SK-N-SH treated with all-trans-retinoic acid at 6 μM for 48 hours (cell line): ENCODE measurements at regions not wholly inside any gene's neighbourhood (a gene's known extent, or its start where the extent isn't known, plus 50 kb on each side); places are given as distances from the start of the nearest gene placed in this dataset.

Source experiments
- ARNTL ChIP-seq: fragments of 450-650 bp; formaldehyde crosslinking; IDR thresholded peaks from 2 replicates; pipeline ENCODE4 v1.5.0; 2020; ENCODE audit warnings: low read depth, mild to moderate bottlenecking, moderate library complexity, borderline replicate concordance
- ISL1 ChIP-seq: fragments of 250-450 bp; sonication (Bioruptor Pico); IDR thresholded peaks from 2 replicates; pipeline ENCODE4 v2.1.2; 2022; ENCODE audit warnings: mild to moderate bottlenecking, moderate library complexity
- RARB ChIP-seq: fragments of 250-450 bp; sonication (Bioruptor Pico); IDR thresholded peaks from 2 replicates; pipeline ENCODE4 v1.8.0; 2021; ENCODE audit warnings: mild to moderate bottlenecking, moderate library complexity
- SNAI2 ChIP-seq: fragments of 250-450 bp; sonication (Bioruptor Pico); IDR thresholded peaks from 2 replicates; pipeline ENCODE4 v1.5.0; 2020; ENCODE audit warnings: mild to moderate bottlenecking, moderate library complexity
- TOX ChIP-seq: fragments of 250-450 bp; sonication (Bioruptor Pico); IDR thresholded peaks from 2 replicates; pipeline ENCODE4 v1.8.0; 2021; ENCODE audit warnings: mild to moderate bottlenecking, moderate library complexity, borderline replicate concordance
- ZFP30 ChIP-seq: fragments of 450-650 bp; formaldehyde crosslinking; IDR thresholded peaks from 2 replicates; pipeline ENCODE4 v1.5.0; 2022; ENCODE audit warnings: mild to moderate bottlenecking, moderate library complexity
- ZNF565 ChIP-seq: fragments of 450-650 bp; formaldehyde crosslinking; conservative IDR thresholded peaks from 2 replicates; pipeline ENCODE4 v1.5.0; 2020; ENCODE audit warnings: low read depth, mild to moderate bottlenecking, moderate library complexity
- ZNF8 ChIP-seq: fragments of 450-650 bp; formaldehyde crosslinking; IDR thresholded peaks from 2 replicates; pipeline ENCODE4 v1.5.0; 2020; ENCODE audit warnings: mild to moderate bottlenecking, moderate library complexity
- TF ChIP-seq, protein P1 (sequence below): fragments of 250-450 bp; sonication (Bioruptor Pico); IDR thresholded peaks from 2 replicates; pipeline ENCODE4 v1.8.0; 2020; ENCODE audit warnings: mild to moderate bottlenecking, moderate library complexity, borderline replicate concordance

DNA sequence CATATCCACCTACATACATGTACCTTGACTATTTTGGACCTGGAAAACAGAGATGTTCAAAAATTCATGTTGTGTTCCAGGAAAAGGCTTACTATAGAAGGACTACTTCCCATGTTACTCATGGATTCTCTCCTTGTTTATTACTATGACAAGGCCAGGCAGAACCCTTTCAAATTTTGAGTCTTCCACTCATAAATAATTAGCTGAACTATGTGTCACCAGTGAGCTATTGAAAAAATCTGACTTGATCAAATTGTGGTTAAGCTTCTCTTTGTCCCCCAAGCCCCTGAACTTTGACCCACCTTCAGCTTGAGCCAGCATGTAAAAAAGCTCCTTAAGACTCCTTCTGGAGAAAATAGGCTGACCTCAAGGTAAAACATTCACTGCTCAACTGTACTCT is 1142.8 kb upstream of the EYS start:
- TF ChIP-seq TOX (no peak), ZFP30 (CRISPR knock-in tag) (no peak), SNAI2 (no peak), ARNTL (CRISPR knock-in tag) (no peak), RARB (CRISPR knock-in tag) (no peak), ISL1 (CRISPR knock-in tag) (peak; percentile 27; the same call in 1 of the 2 replicates), ZNF8 (CRISPR knock-in tag) (no peak), ZNF565 (CRISPR knock-in tag) (no peak)
- TF ChIP-seq, protein P1, sequence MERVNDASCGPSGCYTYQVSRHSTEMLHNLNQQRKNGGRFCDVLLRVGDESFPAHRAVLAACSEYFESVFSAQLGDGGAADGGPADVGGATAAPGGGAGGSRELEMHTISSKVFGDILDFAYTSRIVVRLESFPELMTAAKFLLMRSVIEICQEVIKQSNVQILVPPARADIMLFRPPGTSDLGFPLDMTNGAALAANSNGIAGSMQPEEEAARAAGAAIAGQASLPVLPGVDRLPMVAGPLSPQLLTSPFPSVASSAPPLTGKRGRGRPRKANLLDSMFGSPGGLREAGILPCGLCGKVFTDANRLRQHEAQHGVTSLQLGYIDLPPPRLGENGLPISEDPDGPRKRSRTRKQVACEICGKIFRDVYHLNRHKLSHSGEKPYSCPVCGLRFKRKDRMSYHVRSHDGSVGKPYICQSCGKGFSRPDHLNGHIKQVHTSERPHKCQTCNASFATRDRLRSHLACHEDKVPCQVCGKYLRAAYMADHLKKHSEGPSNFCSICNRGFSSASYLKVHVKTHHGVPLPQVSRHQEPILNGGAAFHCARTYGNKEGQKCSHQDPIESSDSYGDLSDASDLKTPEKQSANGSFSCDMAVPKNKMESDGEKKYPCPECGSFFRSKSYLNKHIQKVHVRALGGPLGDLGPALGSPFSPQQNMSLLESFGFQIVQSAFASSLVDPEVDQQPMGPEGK = no peak
